ENCODE measurements at regions not wholly inside any gene's neighbourhood (a gene's known extent, or its start where the extent isn't known, plus 50 kb on each side); places are given as distances from the start of the nearest gene placed in this dataset.

- no peak for DNase-seq
- H2AFZ ChIP-seq (ENCODE audit: insufficient read depth, low read depth, low read length, poor library complexity, severe bottlenecking), result no peak overlapping the region
- H3K27ac Mint-ChIP-seq, result no peak overlapping the region
- H3K79me2 ChIP-seq (ENCODE audit: insufficient read depth, low read length), result no peaks in the 10 kb centered on the region
- TF ChIP-seq CTCF (IDR thresholded peaks at IDR 0.05), result no peak
- H3K4me2 ChIP-seq (replicated peaks; ENCODE audit: extremely low read depth, low read length, poor library complexity, severe bottlenecking), result no peak overlapping the region
- H3K27me3 Mint-ChIP-seq (ENCODE audit: low read depth in 3 of 3), result peaks cover 0 to 6% (median 1%) of the 10 kb centered on the region in 3 donors
- peaks cover 0 to 6% (median 4%) of the 10 kb centered on the region in 7 donors for H3K9me3 Mint-ChIP-seq
- H3K27ac ChIP-seq (ENCODE audit: low read depth in 1 of 2, low read length in 2 of 2), result no peak overlapping the region
- no peaks in the 10 kb centered on the region for H4K20me1 ChIP-seq (ENCODE audit: insufficient read depth, low read length)
- no peak overlapping the region for H3K4me3 ChIP-seq (replicated peaks in 1 of 3; ENCODE audit: low read depth in 2 of 3, low read length in 3 of 3)
- no peaks in the 10 kb centered on the region for H3K36me3 Mint-ChIP-seq
- H3K9me3 ChIP-seq (replicated peaks in 1 of 2; ENCODE audit: control insufficient read depth in 1 of 2, insufficient read depth in 1 of 2, low read length in 2 of 2), result no peaks in the 10 kb centered on the region
- H3K4me3 Mint-ChIP-seq, result no peak overlapping the region
- peaks cover 5% of the 10 kb centered on the region for H3K4me1 Mint-ChIP-seq
- intact Hi-C loops (cut with micrococcal nuclease), result no loop called here
- no peaks in the 10 kb centered on the region for H3K27me3 ChIP-seq (ENCODE audit: control insufficient read depth in 2 of 2, insufficient read depth in 2 of 2, low read length in 2 of 2)
- H3K9ac ChIP-seq (ENCODE audit: insufficient read depth, low read length, poor library complexity, severe bottlenecking), result no peak overlapping the region
- no peaks in the 10 kb centered on the region for H3K36me3 ChIP-seq (replicated peaks in 1 of 2; ENCODE audit: control insufficient read depth in 1 of 2, insufficient read depth in 2 of 2, low read length in 2 of 2)
- WGBS (ENCODE audit: insufficient coverage), result no CpG with 5 or more reads among the region's 1 CpG
- peaks cover 0 to 4% of the 10 kb centered on the region in 2 donors for H3K4me1 ChIP-seq (ENCODE audit: control insufficient read depth in 1 of 2, insufficient read depth in 2 of 2, low read length in 2 of 2)
Measured at GRCh38 chr13:40119852-40120251, 464.4 kb downstream of the COG6 start.

- no peaks in the 10 kb centered on the region for H3K79me2 ChIP-seq (ENCODE audit: insufficient read depth, low read length)
- no peak for TF ChIP-seq CTCF (IDR thresholded peaks at IDR 0.05)
- no peaks in the 10 kb centered on the region for H4K20me1 ChIP-seq (ENCODE audit: insufficient read depth, low read length)
- no peak for DNase-seq
- no peak overlapping the region for H3K27ac Mint-ChIP-seq
- peaks cover 0 to 4% of the 10 kb centered on the region in 2 donors for H3K4me1 ChIP-seq (ENCODE audit: control insufficient read depth in 1 of 2, insufficient read depth in 2 of 2, low read length in 2 of 2)
- H3K4me3 Mint-ChIP-seq, result no peak overlapping the region
- H3K36me3 Mint-ChIP-seq, result no peaks in the 10 kb centered on the region
- H3K27me3 Mint-ChIP-seq (ENCODE audit: low read depth in 3 of 3), result peaks cover 0 to 6% (median 1%) of the 10 kb centered on the region in 3 donors
- peaks cover 5% of the 10 kb centered on the region for H3K4me1 Mint-ChIP-seq
- H3K36me3 ChIP-seq (replicated peaks in 1 of 2; ENCODE audit: control insufficient read depth in 1 of 2, insufficient read depth in 2 of 2, low read length in 2 of 2), result no peaks in the 10 kb centered on the region
- H3K9me3 ChIP-seq (replicated peaks in 1 of 2; ENCODE audit: control insufficient read depth in 1 of 2, insufficient read depth in 1 of 2, low read length in 2 of 2), result no peaks in the 10 kb centered on the region
- no peak overlapping the region for H2AFZ ChIP-seq (ENCODE audit: insufficient read depth, low read depth, low read length, poor library complexity, severe bottlenecking)
- H3K4me3 ChIP-seq (replicated peaks in 1 of 3; ENCODE audit: low read depth in 2 of 3, low read length in 3 of 3), result no peak overlapping the region
- intact Hi-C loops (cut with micrococcal nuclease), result no loop called here
- no peak overlapping the region for H3K9ac ChIP-seq (ENCODE audit: insufficient read depth, low read length, poor library complexity, severe bottlenecking)
- H3K4me2 ChIP-seq (replicated peaks; ENCODE audit: extremely low read depth, low read length, poor library complexity, severe bottlenecking), result no peak overlapping the region
- H3K9me3 Mint-ChIP-seq, result peaks cover 0 to 6% (median 4%) of the 10 kb centered on the region in 7 donors
- no peaks in the 10 kb centered on the region for H3K27me3 ChIP-seq (ENCODE audit: control insufficient read depth in 2 of 2, insufficient read depth in 2 of 2, low read length in 2 of 2)
- no CpG with 5 or more reads among the region's 1 CpG for WGBS (ENCODE audit: insufficient coverage)
- H3K27ac ChIP-seq (ENCODE audit: low read depth in 1 of 2, low read length in 2 of 2), result no peak overlapping the region
Measured at GRCh38 chr13:40120288-40120687, 464.8 kb downstream of the COG6 start.
